ENCODE measurements at regions not wholly inside any gene's neighbourhood (a gene's known extent, or its start where the extent isn't known, plus 50 kb on each side); places are given as distances from the start of the nearest gene placed in this dataset.

DNA sequence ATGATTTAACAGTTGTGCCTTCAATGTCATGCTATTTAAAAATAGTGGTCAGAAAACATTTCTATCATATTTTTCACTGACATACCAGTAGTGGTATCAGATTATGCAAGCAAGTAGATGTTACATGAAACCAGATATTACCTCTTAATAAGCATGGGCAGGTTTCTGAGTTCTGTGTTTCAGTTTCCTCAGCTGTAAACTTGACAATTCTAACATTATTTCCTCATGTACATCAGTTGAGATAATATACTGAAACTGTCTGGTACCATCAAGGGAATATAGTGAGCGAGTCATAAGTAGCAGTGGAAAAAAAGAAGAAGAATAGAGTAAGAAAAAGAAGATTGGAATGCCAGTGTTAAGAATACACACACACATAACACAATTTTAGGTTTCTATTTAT, 477.9 kb upstream of the MANEA start:
- TF ChIP-seq GATA3 (IDR thresholded peaks at IDR 0.05; ENCODE audit: low read depth, low read length), result no peak
- no peak for TF ChIP-seq GATA2 (IDR thresholded peaks at IDR 0.05; ENCODE audit: low read depth, low read length)

Data from SH-SY5Y (cell line).